Left hindlimb (tissue), 1 donor: ENCODE measurements at regions not wholly inside any gene's neighbourhood (a gene's known extent, or its start where the extent isn't known, plus 50 kb on each side); places are given as distances from the start of the nearest gene placed in this dataset.
A peak's percentile ranks its signal among the peaks of the same experiment; 100 is the strongest.
"Not testable (repeated sequence)": the region's sequence is repeated elsewhere in the genome, so short reads cannot be mapped to it uniquely, and the experiment has no call there.

Experiments used
- DNase-seq: peaks from one replicate; pipeline ENCODE4 v3.0.0-alpha.2; 2018

GRCh38 chr15:92705764-92706163, 50.2 kb upstream of the FAM174B start:
- DNase-seq: no peak

GRCh38 chr15:92706201-92706600, 50.6 kb upstream of the FAM174B start:
- DNase-seq: no peak

- no peak for DNase-seq
Observed at GRCh38 chr15:92707880-92708551, 52.4 kb upstream of the FAM174B start.

GRCh38 chr15:92708635-92709034, 53.1 kb upstream of the FAM174B start:
- no peak for DNase-seq

GRCh38 chr15:92709110-92709790, 53.7 kb upstream of the FAM174B start:
- DNase-seq: no peak

GRCh38 chr15:92711457-92711831, 55.9 kb upstream of the FAM174B start:
- no peak for DNase-seq

GRCh38 chr15:92714077-92714476, 58.5 kb upstream of the FAM174B start:
- DNase-seq: peak; percentile 69

GRCh38 chr15:92714477-92715401, 59.2 kb upstream of the FAM174B start:
- DNase-seq: peak; percentile 86

GRCh38 chr15:92715758-92716157, 60.2 kb upstream of the FAM174B start:
- peak; percentile 60 for DNase-seq

GRCh38 chr15:92719021-92719420, 63.4 kb upstream of the FAM174B start:
- DNase-seq: no peak

- no peak for DNase-seq
Observed at GRCh38 chr15:92724144-92724543, 68.6 kb upstream of the FAM174B start.

GRCh38 chr15:92725171-92725570, 69.6 kb upstream of the FAM174B start:
- DNase-seq: no peak

- no peak for DNase-seq
Observed at GRCh38 chr15:92728266-92728665, 72.7 kb upstream of the FAM174B start.

GRCh38 chr15:92733090-92733933, 77.7 kb upstream of the FAM174B start:
- DNase-seq: no peak

GRCh38 chr15:92733934-92734521, 78.5 kb upstream of the FAM174B start:
- DNase-seq: peak; percentile 76

GRCh38 chr15:92739246-92739645, 83.7 kb upstream of the FAM174B start:
- not testable (repeated sequence) for DNase-seq

GRCh38 chr15:92745845-92746271, 90.3 kb upstream of the FAM174B start:
- no peak for DNase-seq

GRCh38 chr15:92747047-92747446, 91.5 kb upstream of the FAM174B start:
- no peak for DNase-seq

- DNase-seq: no peak
Observed at GRCh38 chr15:92749216-92749615, 93.6 kb upstream of the FAM174B start.

- DNase-seq: no peak
Observed at GRCh38 chr15:92749946-92750345, 94.4 kb upstream of the FAM174B start.

- no peak for DNase-seq
Observed at GRCh38 chr15:92751528-92751927, 96.0 kb upstream of the FAM174B start.

GRCh38 chr15:92753591-92753990, 98.0 kb upstream of the FAM174B start:
- no peak for DNase-seq
